T1000 (cell line): ENCODE measurements at regions not wholly inside any gene's neighbourhood (a gene's known extent, or its start where the extent isn't known, plus 50 kb on each side); places are given as distances from the start of the nearest gene placed in this dataset.
"Not testable (repeated sequence)": the region's sequence is repeated elsewhere in the genome, so short reads cannot be mapped to it uniquely, and the experiment has no call there.

ENCODE experiments used
- DNase-seq: peaks from one replicate; lab custom pipeline; 2025; ENCODE audit warnings: mixed read lengths; lab: John Stamatoyannopoulos, UW

GRCh38 chr14:106803379-106803778, 1277.0 kb downstream of the TMEM121 start:
- DNase-seq = no peak

GRCh38 chr14:106807493-106807892, 1281.1 kb downstream of the TMEM121 start:
- no peak for DNase-seq

- DNase-seq = no peak
These were observed 1282.1 kb downstream of the TMEM121 start for GRCh38 chr14:106808458-106808857.

GRCh38 chr14:106808907-106809306, 1282.5 kb downstream of the TMEM121 start:
- no peak for DNase-seq

GRCh38 chr14:106809615-106810014, 1283.2 kb downstream of the TMEM121 start:
- DNase-seq = no peak

GRCh38 chr14:106810168-106810567, 1283.8 kb downstream of the TMEM121 start:
- not testable (repeated sequence) for DNase-seq

- no peak for DNase-seq
These were observed 1284.8 kb downstream of the TMEM121 start for GRCh38 chr14:106811162-106811561.

GRCh38 chr14:106812788-106813476, 1286.5 kb downstream of the TMEM121 start:
- no peak for DNase-seq

GRCh38 chr14:106813477-106813823, 1287.1 kb downstream of the TMEM121 start:
- no peak for DNase-seq

- no peak for DNase-seq
These were observed 1293.7 kb downstream of the TMEM121 start for GRCh38 chr14:106820119-106820518.

GRCh38 chr14:106821119-106821518, 1294.7 kb downstream of the TMEM121 start:
- no peak for DNase-seq

- DNase-seq = no peak
These were observed 1296.5 kb downstream of the TMEM121 start for GRCh38 chr14:106822905-106823304.

GRCh38 chr14:106823552-106823951, 1297.2 kb downstream of the TMEM121 start:
- no peak for DNase-seq

GRCh38 chr14:106826833-106827369, 1300.5 kb downstream of the TMEM121 start:
- DNase-seq = no peak

GRCh38 chr14:106831322-106831720, 1304.9 kb downstream of the TMEM121 start:
- no peak for DNase-seq

GRCh38 chr14:106837870-106838269, 1311.5 kb downstream of the TMEM121 start:
- DNase-seq = no peak

GRCh38 chr14:106838991-106839769, 1312.8 kb downstream of the TMEM121 start:
- no peak for DNase-seq

- no peak for DNase-seq
These were observed 1313.9 kb downstream of the TMEM121 start for GRCh38 chr14:106840258-106840657.

- no peak for DNase-seq
These were observed 1314.6 kb downstream of the TMEM121 start for GRCh38 chr14:106840991-106841390.

GRCh38 chr14:106841701-106842100, 1315.3 kb downstream of the TMEM121 start:
- no peak for DNase-seq

- DNase-seq = no peak
These were observed 1316.3 kb downstream of the TMEM121 start for GRCh38 chr14:106842687-106843086.

GRCh38 chr14:106843386-106843785, 1317.0 kb downstream of the TMEM121 start:
- no peak for DNase-seq

GRCh38 chr14:106843951-106844483, 1317.6 kb downstream of the TMEM121 start:
- no peak for DNase-seq
